Cardiac fibroblast (primary cell): ENCODE measurements at regions not wholly inside any gene's neighbourhood (a gene's known extent, or its start where the extent isn't known, plus 50 kb on each side); places are given as distances from the start of the nearest gene placed in this dataset.

Source experiments
- DNase-seq, 2 donors: peaks; one replicate each; pipeline versions ENCODE4 v3.0.0 to v3.0.0-alpha.2; 2010; ENCODE audit warnings: low read depth in 2 of 2
- H3K4me3 ChIP-seq, 2 donors: replicated peaks in 1 of 2; 1 replicate in 1 of 2; 2 replicates in 1 of 2; pipeline ENCODE4 v1.5.1; 2011; ENCODE audit warnings: low read depth in 2 of 2, low read length in 2 of 2, mild to moderate bottlenecking in 2 of 2, moderate library complexity in 1 of 2
- TF ChIP-seq, protein P1 (sequence below): IDR thresholded peaks from one replicate; pipeline ENCODE4 v1.5.1; 2011; ENCODE audit warnings: low read depth, mild to moderate bottlenecking, low read length, inconsistent platforms

- no peak for DNase-seq
- TF ChIP-seq, protein P1, sequence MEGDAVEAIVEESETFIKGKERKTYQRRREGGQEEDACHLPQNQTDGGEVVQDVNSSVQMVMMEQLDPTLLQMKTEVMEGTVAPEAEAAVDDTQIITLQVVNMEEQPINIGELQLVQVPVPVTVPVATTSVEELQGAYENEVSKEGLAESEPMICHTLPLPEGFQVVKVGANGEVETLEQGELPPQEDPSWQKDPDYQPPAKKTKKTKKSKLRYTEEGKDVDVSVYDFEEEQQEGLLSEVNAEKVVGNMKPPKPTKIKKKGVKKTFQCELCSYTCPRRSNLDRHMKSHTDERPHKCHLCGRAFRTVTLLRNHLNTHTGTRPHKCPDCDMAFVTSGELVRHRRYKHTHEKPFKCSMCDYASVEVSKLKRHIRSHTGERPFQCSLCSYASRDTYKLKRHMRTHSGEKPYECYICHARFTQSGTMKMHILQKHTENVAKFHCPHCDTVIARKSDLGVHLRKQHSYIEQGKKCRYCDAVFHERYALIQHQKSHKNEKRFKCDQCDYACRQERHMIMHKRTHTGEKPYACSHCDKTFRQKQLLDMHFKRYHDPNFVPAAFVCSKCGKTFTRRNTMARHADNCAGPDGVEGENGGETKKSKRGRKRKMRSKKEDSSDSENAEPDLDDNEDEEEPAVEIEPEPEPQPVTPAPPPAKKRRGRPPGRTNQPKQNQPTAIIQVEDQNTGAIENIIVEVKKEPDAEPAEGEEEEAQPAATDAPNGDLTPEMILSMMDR = no peak
- no peak overlapping the region for H3K4me3 ChIP-seq
These were observed 170.9 kb downstream of the OXSM start for GRCh38 chr3:25960776-25961175.

- TF ChIP-seq, protein P1 = no peak
- DNase-seq = no peak
- no peak overlapping the region for H3K4me3 ChIP-seq
These were observed 172.4 kb downstream of the OXSM start for GRCh38 chr3:25962255-25962654.

GRCh38 chr3:25964141-25964540 lies 174.3 kb downstream of the OXSM start:
- H3K4me3 ChIP-seq = no peak overlapping the region
- TF ChIP-seq, protein P1 = no peak
- DNase-seq = no peak

DNA sequence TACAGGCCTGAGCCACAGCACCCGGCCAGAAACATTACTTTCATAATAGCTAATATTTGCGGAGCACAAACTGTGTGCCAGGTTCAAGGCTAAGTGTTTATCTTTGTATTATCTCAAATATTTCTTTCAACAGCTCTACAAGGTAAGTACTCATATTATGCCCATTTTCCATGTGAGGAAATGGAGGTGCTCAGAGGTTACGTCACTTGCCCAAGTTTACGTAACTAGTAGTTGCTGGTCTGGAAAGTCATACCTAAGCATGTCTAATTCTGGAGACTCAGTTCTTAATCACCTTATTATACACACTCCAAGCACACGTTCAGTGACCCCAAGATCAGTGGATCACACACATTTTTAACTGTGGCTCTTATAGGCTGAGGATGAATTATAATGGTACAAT lies 177.5 kb downstream of the OXSM start:
- H3K4me3 ChIP-seq = no peak overlapping the region
- TF ChIP-seq, protein P1 = no peak
- no peak for DNase-seq

DNA sequence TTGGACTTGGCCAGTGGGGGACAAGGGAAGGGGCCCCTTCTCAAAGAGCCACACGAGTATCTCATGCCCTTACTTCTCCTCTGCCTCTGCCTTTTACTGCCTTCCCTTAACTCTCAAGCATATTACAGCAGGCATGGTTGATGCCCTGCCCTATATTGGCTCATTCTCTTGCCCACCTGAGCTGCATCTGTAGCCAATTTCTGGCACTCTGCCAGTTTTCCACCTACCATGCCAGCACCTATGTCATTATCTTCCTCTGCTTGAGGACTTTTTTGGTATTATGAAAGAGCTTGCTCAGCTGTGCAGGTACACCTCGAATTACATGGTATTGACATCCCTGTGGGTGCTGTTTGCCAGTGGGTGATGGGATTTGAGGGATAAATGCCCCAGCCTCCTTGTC lies 181.8 kb downstream of the OXSM start:
- no peak for DNase-seq
- H3K4me3 ChIP-seq = no peak overlapping the region
- TF ChIP-seq, protein P1 = no peak

DNA sequence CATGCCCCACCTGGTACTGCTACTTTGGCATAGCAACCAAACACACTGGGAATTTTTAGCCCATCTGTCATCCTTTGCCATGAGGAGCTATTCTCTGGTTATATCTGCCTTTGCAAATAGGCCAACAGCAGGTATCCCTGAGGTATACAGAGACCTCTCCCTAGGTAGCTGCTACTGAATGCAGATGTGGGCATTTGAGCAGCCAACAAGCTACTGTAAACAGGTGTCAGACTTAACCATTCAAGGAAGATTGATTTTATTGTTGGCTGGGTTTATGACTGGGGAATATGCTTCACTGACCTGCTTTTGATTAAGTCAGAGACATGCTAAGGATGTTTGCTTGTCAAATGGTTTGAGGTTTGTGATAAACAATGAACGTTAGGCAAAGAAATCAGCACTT lies 183.2 kb downstream of the OXSM start:
- TF ChIP-seq, protein P1 = no peak
- H3K4me3 ChIP-seq = no peak overlapping the region
- DNase-seq = no peak

- DNase-seq = no peak
- TF ChIP-seq, protein P1 = no peak
- H3K4me3 ChIP-seq = no peak overlapping the region
These were observed 192.9 kb downstream of the OXSM start for GRCh38 chr3:25982756-25983155.
